Gastrocnemius medialis (tissue), 4 donors: ENCODE measurements at regions not wholly inside any gene's neighbourhood (a gene's known extent, or its start where the extent isn't known, plus 50 kb on each side); places are given as distances from the start of the nearest gene placed in this dataset.

ENCODE experiments used
- ATAC-seq, 2 donors: fragments of 150-250 bp; one replicate each; pipeline ENCODE4 v1.9.1; 2016
- DNase-seq, 2 donors: peaks; one replicate each; pipeline ENCODE4 v3.0.0-alpha.2; 2019
- H3K27ac ChIP-seq, 4 donors: fragments of 200-600 bp; sonication (generic); 1 replicate in 1 of 4; 2 replicates in 3 of 4; pipeline ENCODE4 v1.5.1; 2016 to 2018; ENCODE audit warnings: mild to moderate bottlenecking in 2 of 4, moderate library complexity in 1 of 4
- H3K27me3 ChIP-seq, 3 donors: fragments of 200-600 bp; sonication (generic) in 2 of 3; 1 replicate in 1 of 3; 2 replicates in 2 of 3; pipeline versions ENCODE4 v1.5.1 to v1.6.0; 2016 to 2019; ENCODE audit warnings: mild to moderate bottlenecking in 1 of 3, moderate library complexity in 1 of 3
- H3K36me3 ChIP-seq, 2 donors: fragments of 200-600 bp; sonication (generic) in 1 of 2; one replicate each; pipeline ENCODE4 v1.5.1; 2017 to 2018
- H3K4me1 ChIP-seq, 2 donors: fragments of 200-600 bp; sonication (generic) in 1 of 2; one replicate each; pipeline ENCODE4 v1.5.1; 2016 to 2017; ENCODE audit warnings: mild to moderate bottlenecking in 2 of 2
- H3K4me3 ChIP-seq, 4 donors: fragments of 200-600 bp; sonication (generic) in 3 of 4; 1 replicate in 1 of 4; 2 replicates in 3 of 4; pipeline ENCODE4 v1.5.1; 2016 to 2019; ENCODE audit warnings: mild to moderate bottlenecking in 2 of 4
- H3K9me3 ChIP-seq, 3 donors: fragments of 200-600 bp; sonication (generic) in 2 of 3; 1 replicate in 1 of 3; 2 replicates in 2 of 3; pipeline ENCODE4 v1.5.1; 2016 to 2019
- POLR2A ChIP-seq, 2 donors: fragments of 450-650 bp; IDR thresholded peaks; one replicate each; pipeline ENCODE4 v1.6.1; 2017; ENCODE audit warnings: antibody characterized with exemption in 2 of 2, mild to moderate bottlenecking in 2 of 2, moderate library complexity in 2 of 2
- in situ Hi-C, 4 donors: fragments of 200-750 bp; cut with MboI; loops; one replicate each; pipeline versions ENCODE4 v1.15.0 to v1.8.0; 2017; ENCODE audit warnings: low sequenced_read_pairs in 4 of 4
- intact Hi-C: fragments of 100-400 bp; cut with DNase I; formaldehyde crosslinking; loops from one replicate; pipeline ENCODE4 v1.15.1; 2023; ENCODE audit warnings: low total_unique reads
- TF ChIP-seq, protein P1 (sequence below), 5 experiments: fragments of 450-650 bp in 3 of 5; fragments of 200-600 bp in 2 of 5; sonication (generic) in 2 of 5; IDR thresholded peaks in 4 of 5; conservative IDR thresholded peaks in 1 of 5; 1 replicate in 4 of 5; 2 replicates in 1 of 5; pipeline ENCODE4 v1.5.1; 2016 to 2019; ENCODE audit warnings: antibody characterized with exemption in 5 of 5, mild to moderate bottlenecking in 3 of 5, moderate library complexity in 3 of 5

DNA sequence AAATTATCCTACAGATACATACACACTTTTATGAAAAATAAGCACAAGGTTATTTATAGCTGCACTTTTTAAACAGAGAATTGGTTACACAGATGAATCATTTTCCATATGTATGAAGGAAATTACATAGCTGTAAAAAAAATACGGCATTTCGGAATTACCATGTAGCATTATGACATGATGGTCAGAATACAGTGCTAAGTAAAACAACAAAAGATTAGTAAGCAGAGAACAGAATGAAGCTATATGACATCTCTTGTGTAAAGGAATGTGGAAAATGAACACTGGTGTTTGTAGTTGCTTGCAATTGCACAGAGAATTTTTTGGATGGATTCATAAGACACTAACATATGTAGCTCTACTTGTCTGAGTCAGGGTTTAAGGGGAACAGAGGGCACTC, 1222.0 kb upstream of the PRKX start:
- no peak overlapping the region for H3K27ac ChIP-seq
- no peaks in the 10 kb centered on the region for H3K4me1 ChIP-seq
- in situ Hi-C loops: no loop called here
- ATAC-seq (no peak), DNase-seq (no peak)
- intact Hi-C loops: no loop called here
- H3K36me3 ChIP-seq: no peaks in the 10 kb centered on the region
- no peaks in the 10 kb centered on the region for H3K9me3 ChIP-seq
- TF ChIP-seq, protein P1, sequence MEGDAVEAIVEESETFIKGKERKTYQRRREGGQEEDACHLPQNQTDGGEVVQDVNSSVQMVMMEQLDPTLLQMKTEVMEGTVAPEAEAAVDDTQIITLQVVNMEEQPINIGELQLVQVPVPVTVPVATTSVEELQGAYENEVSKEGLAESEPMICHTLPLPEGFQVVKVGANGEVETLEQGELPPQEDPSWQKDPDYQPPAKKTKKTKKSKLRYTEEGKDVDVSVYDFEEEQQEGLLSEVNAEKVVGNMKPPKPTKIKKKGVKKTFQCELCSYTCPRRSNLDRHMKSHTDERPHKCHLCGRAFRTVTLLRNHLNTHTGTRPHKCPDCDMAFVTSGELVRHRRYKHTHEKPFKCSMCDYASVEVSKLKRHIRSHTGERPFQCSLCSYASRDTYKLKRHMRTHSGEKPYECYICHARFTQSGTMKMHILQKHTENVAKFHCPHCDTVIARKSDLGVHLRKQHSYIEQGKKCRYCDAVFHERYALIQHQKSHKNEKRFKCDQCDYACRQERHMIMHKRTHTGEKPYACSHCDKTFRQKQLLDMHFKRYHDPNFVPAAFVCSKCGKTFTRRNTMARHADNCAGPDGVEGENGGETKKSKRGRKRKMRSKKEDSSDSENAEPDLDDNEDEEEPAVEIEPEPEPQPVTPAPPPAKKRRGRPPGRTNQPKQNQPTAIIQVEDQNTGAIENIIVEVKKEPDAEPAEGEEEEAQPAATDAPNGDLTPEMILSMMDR (IDR thresholded peaks at IDR 0.05 in 4 of 5, conservative IDR thresholded peaks at IDR 0.05 in 1 of 5): no peak
- TF ChIP-seq POLR2A (IDR thresholded peaks at IDR 0.05): no peak
- H3K4me3 ChIP-seq: no peak overlapping the region
- H3K27me3 ChIP-seq: no peaks in the 10 kb centered on the region

DNA sequence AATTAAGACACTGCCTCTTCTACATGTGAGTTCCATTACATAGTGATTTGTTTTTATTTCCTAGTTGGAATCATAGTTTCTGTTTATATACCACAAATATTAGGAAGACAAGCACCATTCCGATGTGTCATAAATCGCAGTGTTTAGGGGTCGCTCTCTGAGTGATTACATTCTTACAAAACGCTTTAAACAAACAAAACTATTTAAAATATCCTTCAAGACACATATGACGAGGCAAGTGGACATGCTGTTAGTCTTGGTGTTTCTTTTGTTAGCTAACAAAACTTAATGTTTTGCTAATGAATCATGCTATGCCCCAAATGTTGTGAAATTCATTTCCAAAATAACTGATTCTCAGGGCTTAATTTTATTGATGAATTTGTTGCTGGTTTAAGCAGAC, 1219.3 kb upstream of the PRKX start:
- Histone ChIP-seq H3K27ac (no peak overlapping the region), H3K27me3 (no peaks in the 10 kb centered on the region), H3K36me3 (no peaks in the 10 kb centered on the region), H3K4me3 (no peak overlapping the region), H3K4me1 (no peaks in the 10 kb centered on the region), H3K9me3 (no peaks in the 10 kb centered on the region)
- DNase-seq (no peak), ATAC-seq (no peak)
- in situ Hi-C loops: no loop called here
- TF ChIP-seq, protein P1 (IDR thresholded peaks at IDR 0.05 in 4 of 5, conservative IDR thresholded peaks at IDR 0.05 in 1 of 5): no peak
- TF ChIP-seq POLR2A (IDR thresholded peaks at IDR 0.05): no peak
- intact Hi-C loops: no loop called here

DNA sequence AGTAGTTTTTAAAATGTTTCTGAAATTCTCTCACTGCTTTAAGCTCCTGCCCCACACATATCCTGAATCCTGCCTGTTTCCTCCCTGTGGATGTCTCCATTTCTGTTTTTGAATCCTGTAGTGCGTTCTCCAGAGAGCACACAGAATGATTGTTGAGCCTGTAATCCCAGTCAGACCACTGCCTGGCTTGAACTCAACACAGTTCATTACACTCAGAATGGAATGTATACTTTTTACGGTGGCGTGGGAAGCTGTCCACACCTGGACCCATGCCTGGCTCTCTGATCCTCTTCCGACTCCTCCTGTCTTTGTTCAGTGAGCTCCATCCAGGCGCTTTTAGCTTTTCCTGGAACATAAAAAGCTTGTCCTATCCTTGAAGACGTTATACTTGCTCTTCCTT, 1217.0 kb upstream of the PRKX start:
- Histone ChIP-seq H3K9me3 (no peaks in the 10 kb centered on the region), H3K36me3 (no peaks in the 10 kb centered on the region), H3K4me1 (no peaks in the 10 kb centered on the region), H3K27me3 (no peaks in the 10 kb centered on the region), H3K27ac (no peak overlapping the region), H3K4me3 (no peak overlapping the region)
- no peak for ATAC-seq
- TF ChIP-seq POLR2A (IDR thresholded peaks at IDR 0.05): no peak
- TF ChIP-seq, protein P1 (IDR thresholded peaks at IDR 0.05 in 4 of 5, conservative IDR thresholded peaks at IDR 0.05 in 1 of 5): no peak
- no peak for DNase-seq
- in situ Hi-C loops (no loop called here), intact Hi-C loops (no loop called here)

- no peak overlapping the region for H3K4me3 ChIP-seq
- DNase-seq (no peak), ATAC-seq (no peak)
- H3K27ac ChIP-seq: no peak overlapping the region
- no peaks in the 10 kb centered on the region for H3K36me3 ChIP-seq
- intact Hi-C loops: no loop called here
- TF ChIP-seq, protein P1 (IDR thresholded peaks at IDR 0.05 in 4 of 5, conservative IDR thresholded peaks at IDR 0.05 in 1 of 5): no peak
- TF ChIP-seq POLR2A (IDR thresholded peaks at IDR 0.05): no peak
- no peaks in the 10 kb centered on the region for H3K9me3 ChIP-seq
- H3K27me3 ChIP-seq: no peaks in the 10 kb centered on the region
- in situ Hi-C loops: no loop called here
- H3K4me1 ChIP-seq: no peaks in the 10 kb centered on the region
These were observed 1212.5 kb upstream of the PRKX start for GRCh38 chrX:4925911-4926310.

DNA sequence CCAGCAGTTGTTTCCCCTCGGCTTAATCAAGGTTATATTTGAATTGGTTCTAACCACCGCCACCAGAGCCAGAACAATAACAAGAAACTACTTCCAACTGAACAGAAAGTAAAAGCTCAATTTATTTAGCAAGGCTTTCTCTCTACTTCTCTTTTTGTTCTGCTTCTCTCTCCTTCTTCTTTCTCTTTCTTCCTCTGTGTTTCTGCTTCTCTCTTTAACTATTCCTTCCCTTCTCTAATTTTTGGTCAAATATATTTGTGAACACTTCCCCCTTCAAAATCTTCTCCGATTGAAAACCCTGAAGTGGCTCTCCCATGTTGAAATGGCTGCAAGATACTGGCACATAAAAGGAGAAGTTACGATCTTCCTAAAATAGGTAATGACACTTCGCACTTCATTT, 1195.9 kb upstream of the PRKX start:
- Histone ChIP-seq H3K27me3 (no peaks in the 10 kb centered on the region), H3K4me1 (no peaks in the 10 kb centered on the region), H3K27ac (no peak overlapping the region), H3K36me3 (no peaks in the 10 kb centered on the region), H3K9me3 (no peaks in the 10 kb centered on the region), H3K4me3 (no peak overlapping the region)
- intact Hi-C loops (no loop called here), in situ Hi-C loops (no loop called here)
- ATAC-seq (no peak), DNase-seq (no peak)
- TF ChIP-seq POLR2A (IDR thresholded peaks at IDR 0.05): no peak
- TF ChIP-seq, protein P1 (IDR thresholded peaks at IDR 0.05 in 4 of 5, conservative IDR thresholded peaks at IDR 0.05 in 1 of 5): no peak
